ENCODE measurements at regions not wholly inside any gene's neighbourhood (a gene's known extent, or its start where the extent isn't known, plus 50 kb on each side); places are given as distances from the start of the nearest gene placed in this dataset.
A peak's percentile ranks its signal among the peaks of the same experiment; 100 is the strongest.
"Not testable (repeated sequence)": the region's sequence is repeated elsewhere in the genome, so short reads cannot be mapped to it uniquely, and the experiment has no call there.

GRCh38 chr10:25109896-25110295, 64.9 kb upstream of the GPR158 start:
- not testable (repeated sequence) for H2BK120ac ChIP-seq (ENCODE audit: low read depth, low read length); H2BK15ac ChIP-seq (replicated peaks; ENCODE audit: low read depth); H3K18ac ChIP-seq (ENCODE audit: low read length); H3K79me1 ChIP-seq (ENCODE audit: low read length); H3K27ac ChIP-seq (ENCODE audit: low read depth, low read length); H4K8ac ChIP-seq (ENCODE audit: low read depth, low read length); H3K79me2 ChIP-seq (ENCODE audit: control insufficient read depth, insufficient read depth, low read length); H3K4me3 ChIP-seq (ENCODE audit: low read length); H3K23ac ChIP-seq (ENCODE audit: low read length); H3K9ac ChIP-seq (ENCODE audit: low read length); H3K4me1 ChIP-seq (ENCODE audit: control insufficient read depth, low read depth, low read length); H2AK5ac ChIP-seq (ENCODE audit: low read length); H3K36me3 ChIP-seq (ENCODE audit: control insufficient read depth, insufficient read depth, low read length); H3K4me2 ChIP-seq (ENCODE audit: low read length); H3K56ac ChIP-seq (ENCODE audit: low read length); DNase-seq; H3K4ac ChIP-seq (ENCODE audit: low read depth, low read length); H4K5ac ChIP-seq (ENCODE audit: low read length); H2BK5ac ChIP-seq (ENCODE audit: low read length); H3K27me3 ChIP-seq (ENCODE audit: insufficient read depth, low read length, poor library complexity)
- no CpG with 5 or more reads among the region's 7 CpGs for WGBS (ENCODE audit: extremely low coverage, insufficient coverage, low lambda C conversion rate)

GRCh38 chr10:25112016-25112415, 62.8 kb upstream of the GPR158 start:
- Histone ChIP-seq H3K27me3 (ENCODE audit: insufficient read depth, low read length, poor library complexity) (no peaks in the 10 kb centered on the region), H4K8ac (ENCODE audit: low read depth, low read length) (no peak overlapping the region), H3K79me2 (ENCODE audit: control insufficient read depth, insufficient read depth, low read length) (no peaks in the 10 kb centered on the region), H3K4me1 (ENCODE audit: control insufficient read depth, low read depth, low read length) (no peaks in the 10 kb centered on the region), H2BK120ac (ENCODE audit: low read depth, low read length) (no peak overlapping the region), H2BK15ac (replicated peaks; ENCODE audit: low read depth) (no peak overlapping the region), H3K18ac (ENCODE audit: low read length) (no peak overlapping the region), H3K36me3 (ENCODE audit: control insufficient read depth, insufficient read depth, low read length) (no peaks in the 10 kb centered on the region), H3K4ac (ENCODE audit: low read depth, low read length) (no peak overlapping the region), H2BK5ac (ENCODE audit: low read length) (no peak overlapping the region), H3K79me1 (ENCODE audit: low read length) (no peaks in the 10 kb centered on the region), H3K27ac (ENCODE audit: low read depth, low read length) (no peak overlapping the region), H4K5ac (ENCODE audit: low read length) (no peak overlapping the region), H3K23ac (ENCODE audit: low read length) (no peak overlapping the region), H2AK5ac (ENCODE audit: low read length) (no peak overlapping the region), H3K4me3 (ENCODE audit: low read length) (no peak overlapping the region), H3K4me2 (ENCODE audit: low read length) (no peak overlapping the region), H3K56ac (ENCODE audit: low read length) (no peak overlapping the region), H3K9ac (ENCODE audit: low read length) (no peak overlapping the region)
- WGBS (ENCODE audit: extremely low coverage, insufficient coverage, low lambda C conversion rate), result no CpG with 5 or more reads among the region's 3 CpGs
- DNase-seq, result no peak

- Histone ChIP-seq H4K8ac (ENCODE audit: low read depth, low read length) (no peak overlapping the region), H3K79me2 (ENCODE audit: control insufficient read depth, insufficient read depth, low read length) (no peaks in the 10 kb centered on the region), H3K56ac (ENCODE audit: low read length) (no peak overlapping the region), H3K36me3 (ENCODE audit: control insufficient read depth, insufficient read depth, low read length) (no peaks in the 10 kb centered on the region), H2BK5ac (ENCODE audit: low read length) (no peak overlapping the region), H3K18ac (ENCODE audit: low read length) (no peak overlapping the region), H3K23ac (ENCODE audit: low read length) (no peak overlapping the region), H3K4me1 (ENCODE audit: control insufficient read depth, low read depth, low read length) (no peaks in the 10 kb centered on the region), H2BK15ac (replicated peaks; ENCODE audit: low read depth) (no peak overlapping the region), H3K27ac (ENCODE audit: low read depth, low read length) (no peak overlapping the region), H3K79me1 (ENCODE audit: low read length) (no peaks in the 10 kb centered on the region), H4K5ac (ENCODE audit: low read length) (no peak overlapping the region), H3K4me2 (ENCODE audit: low read length) (no peak overlapping the region), H3K27me3 (ENCODE audit: insufficient read depth, low read length, poor library complexity) (no peaks in the 10 kb centered on the region), H2BK120ac (ENCODE audit: low read depth, low read length) (no peak overlapping the region), H3K4me3 (ENCODE audit: low read length) (no peak overlapping the region), H3K4ac (ENCODE audit: low read depth, low read length) (no peak overlapping the region), H3K9ac (ENCODE audit: low read length) (no peak overlapping the region), H2AK5ac (ENCODE audit: low read length) (no peak overlapping the region)
- no CpG with 5 or more reads among the region's 14 CpGs for WGBS (ENCODE audit: extremely low coverage, insufficient coverage, low lambda C conversion rate)
- peak; percentile 88 for DNase-seq
These were observed 61.4 kb upstream of the GPR158 start for GRCh38 chr10:25113191-25114035.

- no peak overlapping the region for H4K5ac ChIP-seq (ENCODE audit: low read length)
- H3K27me3 ChIP-seq (ENCODE audit: insufficient read depth, low read length, poor library complexity), result no peaks in the 10 kb centered on the region
- no peak for DNase-seq
- H2BK120ac ChIP-seq (ENCODE audit: low read depth, low read length), result no peak overlapping the region
- H2BK5ac ChIP-seq (ENCODE audit: low read length), result no peak overlapping the region
- H2AK5ac ChIP-seq (ENCODE audit: low read length), result no peak overlapping the region
- H3K4me1 ChIP-seq (ENCODE audit: control insufficient read depth, low read depth, low read length), result no peaks in the 10 kb centered on the region
- no peak overlapping the region for H3K9ac ChIP-seq (ENCODE audit: low read length)
- H3K56ac ChIP-seq (ENCODE audit: low read length), result no peak overlapping the region
- H3K36me3 ChIP-seq (ENCODE audit: control insufficient read depth, insufficient read depth, low read length), result no peaks in the 10 kb centered on the region
- H3K4me2 ChIP-seq (ENCODE audit: low read length), result no peak overlapping the region
- no peak overlapping the region for H3K4me3 ChIP-seq (ENCODE audit: low read length)
- no peak overlapping the region for H3K27ac ChIP-seq (ENCODE audit: low read depth, low read length)
- H3K4ac ChIP-seq (ENCODE audit: low read depth, low read length), result no peak overlapping the region
- H3K23ac ChIP-seq (ENCODE audit: low read length), result no peak overlapping the region
- no peak overlapping the region for H2BK15ac ChIP-seq (replicated peaks; ENCODE audit: low read depth)
- H4K8ac ChIP-seq (ENCODE audit: low read depth, low read length), result no peak overlapping the region
- no peaks in the 10 kb centered on the region for H3K79me2 ChIP-seq (ENCODE audit: control insufficient read depth, insufficient read depth, low read length)
- no peaks in the 10 kb centered on the region for H3K79me1 ChIP-seq (ENCODE audit: low read length)
- H3K18ac ChIP-seq (ENCODE audit: low read length), result no peak overlapping the region
- WGBS (ENCODE audit: extremely low coverage, insufficient coverage, low lambda C conversion rate), result no CpG with 5 or more reads among the region's 2 CpGs
These were observed 60.8 kb upstream of the GPR158 start for GRCh38 chr10:25114036-25114411.

- Histone ChIP-seq H3K4me1 (ENCODE audit: control insufficient read depth, low read depth, low read length) (no peaks in the 10 kb centered on the region), H3K79me1 (ENCODE audit: low read length) (no peaks in the 10 kb centered on the region), H3K27ac (ENCODE audit: low read depth, low read length) (no peak overlapping the region), H2BK5ac (ENCODE audit: low read length) (no peak overlapping the region), H4K5ac (ENCODE audit: low read length) (no peak overlapping the region), H3K23ac (ENCODE audit: low read length) (no peak overlapping the region), H3K56ac (ENCODE audit: low read length) (no peak overlapping the region), H2BK15ac (replicated peaks; ENCODE audit: low read depth) (no peak overlapping the region), H3K79me2 (ENCODE audit: control insufficient read depth, insufficient read depth, low read length) (no peaks in the 10 kb centered on the region), H3K27me3 (ENCODE audit: insufficient read depth, low read length, poor library complexity) (no peaks in the 10 kb centered on the region), H3K4ac (ENCODE audit: low read depth, low read length) (no peak overlapping the region), H3K4me3 (ENCODE audit: low read length) (no peak overlapping the region), H2AK5ac (ENCODE audit: low read length) (no peak overlapping the region), H4K8ac (ENCODE audit: low read depth, low read length) (no peak overlapping the region), H3K9ac (ENCODE audit: low read length) (no peak overlapping the region), H3K36me3 (ENCODE audit: control insufficient read depth, insufficient read depth, low read length) (no peaks in the 10 kb centered on the region), H3K4me2 (ENCODE audit: low read length) (no peak overlapping the region), H3K18ac (ENCODE audit: low read length) (no peak overlapping the region), H2BK120ac (ENCODE audit: low read depth, low read length) (no peak overlapping the region)
- no CpG with 5 or more reads among the region's 6 CpGs for WGBS (ENCODE audit: extremely low coverage, insufficient coverage, low lambda C conversion rate)
- no peak for DNase-seq
These were observed 57.0 kb upstream of the GPR158 start for GRCh38 chr10:25117757-25118156.

GRCh38 chr10:25120188-25120587, 54.6 kb upstream of the GPR158 start:
- H3K9ac ChIP-seq (ENCODE audit: low read length), result no peak overlapping the region
- H3K4me3 ChIP-seq (ENCODE audit: low read length), result no peak overlapping the region
- H3K4me1 ChIP-seq (ENCODE audit: control insufficient read depth, low read depth, low read length), result no peaks in the 10 kb centered on the region
- H3K27me3 ChIP-seq (ENCODE audit: insufficient read depth, low read length, poor library complexity), result no peaks in the 10 kb centered on the region
- no peaks in the 10 kb centered on the region for H3K79me1 ChIP-seq (ENCODE audit: low read length)
- no peak overlapping the region for H2BK120ac ChIP-seq (ENCODE audit: low read depth, low read length)
- no peaks in the 10 kb centered on the region for H3K79me2 ChIP-seq (ENCODE audit: control insufficient read depth, insufficient read depth, low read length)
- H3K56ac ChIP-seq (ENCODE audit: low read length), result no peak overlapping the region
- no peak overlapping the region for H3K23ac ChIP-seq (ENCODE audit: low read length)
- WGBS (ENCODE audit: extremely low coverage, insufficient coverage, low lambda C conversion rate), result no CpG with 5 or more reads among the region's 3 CpGs
- no peak overlapping the region for H3K18ac ChIP-seq (ENCODE audit: low read length)
- H2AK5ac ChIP-seq (ENCODE audit: low read length), result no peak overlapping the region
- H2BK15ac ChIP-seq (replicated peaks; ENCODE audit: low read depth), result no peak overlapping the region
- H2BK5ac ChIP-seq (ENCODE audit: low read length), result no peak overlapping the region
- H4K5ac ChIP-seq (ENCODE audit: low read length), result no peak overlapping the region
- H3K4me2 ChIP-seq (ENCODE audit: low read length), result no peak overlapping the region
- H3K36me3 ChIP-seq (ENCODE audit: control insufficient read depth, insufficient read depth, low read length), result no peaks in the 10 kb centered on the region
- H4K8ac ChIP-seq (ENCODE audit: low read depth, low read length), result no peak overlapping the region
- no peak for DNase-seq
- no peak overlapping the region for H3K4ac ChIP-seq (ENCODE audit: low read depth, low read length)
- no peak overlapping the region for H3K27ac ChIP-seq (ENCODE audit: low read depth, low read length)

Data from mesendoderm (in vitro differentiated cells).